GM12873 (cell line): ENCODE measurements at regions not wholly inside any gene's neighbourhood (a gene's known extent, or its start where the extent isn't known, plus 50 kb on each side); places are given as distances from the start of the nearest gene placed in this dataset.

Experiments
- CTCF ChIP-seq: IDR thresholded peaks from 2 replicates; pipeline ENCODE4 v1.5.1; 2012; ENCODE audit warnings: low read depth, mild to moderate bottlenecking, moderate library complexity, low read length, control low read depth; ENCODE audit not compliant: insufficient read depth; ENCODE audit errors: missing control alignments

- no peak for TF ChIP-seq CTCF
Measured at GRCh38 chr2:133811409-133812125, 243.3 kb upstream of the NCKAP5 start.

GRCh38 chr2:133812826-133813617 is 244.8 kb upstream of the NCKAP5 start:
- TF ChIP-seq CTCF: no peak

GRCh38 chr2:133814890-133815289 is 246.6 kb upstream of the NCKAP5 start:
- TF ChIP-seq CTCF: no peak

- no peak for TF ChIP-seq CTCF
Measured at GRCh38 chr2:133816037-133816436, 247.8 kb upstream of the NCKAP5 start.

GRCh38 chr2:133817680-133818566 is 249.7 kb upstream of the NCKAP5 start:
- no peak for TF ChIP-seq CTCF

- no peak for TF ChIP-seq CTCF
Measured at GRCh38 chr2:133818661-133819060, 250.4 kb upstream of the NCKAP5 start.

GRCh38 chr2:133819906-133820305 is 251.6 kb upstream of the NCKAP5 start:
- no peak for TF ChIP-seq CTCF
